Mesendoderm (in vitro differentiated cells): ENCODE measurements at regions not wholly inside any gene's neighbourhood (a gene's known extent, or its start where the extent isn't known, plus 50 kb on each side); places are given as distances from the start of the nearest gene placed in this dataset.

Experiments
- DNase-seq: peaks from one replicate; pipeline ENCODE4 v3.0.0; 2013
- H2AK5ac ChIP-seq: 2 replicates; pipeline ENCODE4 v1.6.1; 2013; ENCODE audit warnings: low read length, inconsistent platforms
- H2BK120ac ChIP-seq: 2 replicates; pipeline ENCODE4 v1.6.1; 2013; ENCODE audit warnings: low read depth, mild to moderate bottlenecking, low read length, moderate library complexity, mixed read lengths
- H2BK15ac ChIP-seq: replicated peaks from 2 replicates; pipeline ENCODE4 v1.6.1; 2013; ENCODE audit warnings: low read depth, mild to moderate bottlenecking, moderate library complexity
- H2BK5ac ChIP-seq: 2 replicates; pipeline ENCODE4 v1.6.1; 2013; ENCODE audit warnings: low read length, inconsistent platforms
- H3K18ac ChIP-seq: 2 replicates; pipeline ENCODE4 v1.6.1; 2013; ENCODE audit warnings: mild to moderate bottlenecking, low read length, mixed read lengths
- H3K23ac ChIP-seq: one replicate; pipeline ENCODE4 v1.6.1; 2013; ENCODE audit warnings: low read length
- H3K27ac ChIP-seq: 2 replicates; pipeline ENCODE4 v1.5.1; 2013; ENCODE audit warnings: low read depth, mild to moderate bottlenecking, inconsistent platforms, low read length, moderate library complexity
- H3K27me3 ChIP-seq: 2 replicates; pipeline ENCODE4 v1.6.1; 2013; ENCODE audit warnings: low read length, control low read depth, mild to moderate bottlenecking, inconsistent platforms; ENCODE audit not compliant: insufficient read depth, poor library complexity
- H3K36me3 ChIP-seq: 2 replicates; pipeline ENCODE4 v1.6.1; 2013; ENCODE audit warnings: low read length, inconsistent platforms; ENCODE audit not compliant: control insufficient read depth, insufficient read depth
- H3K4ac ChIP-seq: one replicate; pipeline ENCODE4 v1.6.1; 2013; ENCODE audit warnings: low read depth, mild to moderate bottlenecking, low read length, moderate library complexity
- H3K4me1 ChIP-seq: 2 replicates; pipeline ENCODE4 v1.6.1; 2013; ENCODE audit warnings: low read depth, low read length, inconsistent platforms; ENCODE audit not compliant: control insufficient read depth
- H3K4me2 ChIP-seq: 2 replicates; pipeline ENCODE4 v1.6.1; 2013; ENCODE audit warnings: low read length
- H3K4me3 ChIP-seq: 2 replicates; pipeline ENCODE4 v1.5.1; 2013; ENCODE audit warnings: mild to moderate bottlenecking, low read length
- H3K56ac ChIP-seq: one replicate; pipeline ENCODE4 v1.6.1; 2013; ENCODE audit warnings: low read length
- H3K79me1 ChIP-seq: 2 replicates; pipeline ENCODE4 v1.6.1; 2013; ENCODE audit warnings: low read length, inconsistent platforms
- H3K79me2 ChIP-seq: 2 replicates; pipeline ENCODE4 v1.6.1; 2013; ENCODE audit warnings: mild to moderate bottlenecking, low read length; ENCODE audit not compliant: control insufficient read depth, insufficient read depth
- H3K9ac ChIP-seq: 2 replicates; pipeline ENCODE4 v1.6.1; 2013; ENCODE audit warnings: low read length, inconsistent platforms
- H4K5ac ChIP-seq: one replicate; pipeline ENCODE4 v1.6.1; 2013; ENCODE audit warnings: low read length
- H4K8ac ChIP-seq: one replicate; pipeline ENCODE4 v1.6.1; 2013; ENCODE audit warnings: low read depth, mild to moderate bottlenecking, control low read depth, low read length, moderate library complexity
- WGBS: extraction: QIAGEN DNeasy Blood & Tissue Kit; methylation state at CpG from one replicate; pipeline ENCODE4 v1.1.7; 2013; ENCODE audit warnings: low lambda C conversion rate, missing lambda C conversion rate; ENCODE audit not compliant: insufficient coverage; ENCODE audit errors: extremely low coverage; 5-methylcytosine and 5-hydroxymethylcytosine counted together

- no peak overlapping the region for H2BK5ac ChIP-seq
- H3K27ac ChIP-seq: no peak overlapping the region
- no peak overlapping the region for H3K18ac ChIP-seq
- no peak overlapping the region for H3K56ac ChIP-seq
- no peak overlapping the region for H4K5ac ChIP-seq
- no peak overlapping the region for H2BK15ac ChIP-seq
- no peak overlapping the region for H3K4me2 ChIP-seq
- peak; percentile 11 for DNase-seq
- H3K36me3 ChIP-seq: no peaks in the 10 kb centered on the region
- H3K4ac ChIP-seq: no peak overlapping the region
- H3K27me3 ChIP-seq: no peaks in the 10 kb centered on the region
- no peak overlapping the region for H3K23ac ChIP-seq
- no peaks in the 10 kb centered on the region for H3K4me1 ChIP-seq
- no peak overlapping the region for H3K9ac ChIP-seq
- no peak overlapping the region for H4K8ac ChIP-seq
- no CpG with 5 or more reads among the region's 11 CpGs for WGBS
- H3K79me1 ChIP-seq: no peaks in the 10 kb centered on the region
- no peak overlapping the region for H3K4me3 ChIP-seq
- H2BK120ac ChIP-seq: no peak overlapping the region
- H2AK5ac ChIP-seq: no peak overlapping the region
- H3K79me2 ChIP-seq: no peaks in the 10 kb centered on the region
Observed at GRCh38 chr5:93078082-93079038, 502.7 kb downstream of the NR2F1-AS1 start.

GRCh38 chr5:93076566-93076965, 504.5 kb downstream of the NR2F1-AS1 start:
- no peak for DNase-seq

GRCh38 chr5:93076096-93076495, 504.9 kb downstream of the NR2F1-AS1 start:
- Histone ChIP-seq H3K23ac (no peak overlapping the region), H3K79me1 (no peaks in the 10 kb centered on the region), H4K8ac (no peak overlapping the region), H3K79me2 (no peaks in the 10 kb centered on the region), H3K4me3 (no peak overlapping the region), H3K4me1 (no peaks in the 10 kb centered on the region), H2BK15ac (no peak overlapping the region), H3K9ac (no peak overlapping the region), H4K5ac (no peak overlapping the region), H2BK5ac (no peak overlapping the region), H3K27ac (no peak overlapping the region), H3K18ac (no peak overlapping the region), H3K56ac (no peak overlapping the region), H2AK5ac (no peak overlapping the region), H3K4me2 (no peak overlapping the region), H3K27me3 (no peaks in the 10 kb centered on the region), H2BK120ac (no peak overlapping the region), H3K36me3 (no peaks in the 10 kb centered on the region), H3K4ac (no peak overlapping the region)
- WGBS: no CpG with 5 or more reads among the region's 2 CpGs
- no peak for DNase-seq

More at GRCh38 chr5:93076566-93076965, 504.5 kb downstream of the NR2F1-AS1 start:
- Histone ChIP-seq H2AK5ac (no peak overlapping the region), H4K5ac (no peak overlapping the region), H4K8ac (no peak overlapping the region), H3K79me1 (no peaks in the 10 kb centered on the region), H2BK15ac (no peak overlapping the region), H2BK120ac (no peak overlapping the region), H3K9ac (no peak overlapping the region), H3K56ac (no peak overlapping the region), H3K4ac (no peak overlapping the region), H3K36me3 (no peaks in the 10 kb centered on the region), H3K27ac (no peak overlapping the region), H3K4me2 (no peak overlapping the region), H3K4me3 (no peak overlapping the region), H2BK5ac (no peak overlapping the region), H3K79me2 (no peaks in the 10 kb centered on the region), H3K23ac (no peak overlapping the region), H3K27me3 (no peaks in the 10 kb centered on the region), H3K4me1 (no peaks in the 10 kb centered on the region), H3K18ac (no peak overlapping the region)
- no CpG with 5 or more reads among the region's 4 CpGs for WGBS

- no peak overlapping the region for H4K8ac ChIP-seq
- H3K4me2 ChIP-seq: no peak overlapping the region
- no peak overlapping the region for H3K4me3 ChIP-seq
- no peak overlapping the region for H3K4ac ChIP-seq
- no peak overlapping the region for H3K27ac ChIP-seq
- H3K79me1 ChIP-seq: no peaks in the 10 kb centered on the region
- H4K5ac ChIP-seq: no peak overlapping the region
- whole genome bisulfite sequencing: no CpG with 5 or more reads among the region's 4 CpGs
- H3K23ac ChIP-seq: no peak overlapping the region
- H3K56ac ChIP-seq: no peak overlapping the region
- no peak overlapping the region for H3K18ac ChIP-seq
- H2BK120ac ChIP-seq: no peak overlapping the region
- H3K9ac ChIP-seq: no peak overlapping the region
- no peak overlapping the region for H2BK15ac ChIP-seq
- no peak overlapping the region for H2AK5ac ChIP-seq
- H2BK5ac ChIP-seq: no peak overlapping the region
- no peaks in the 10 kb centered on the region for H3K79me2 ChIP-seq
- no peaks in the 10 kb centered on the region for H3K4me1 ChIP-seq
- H3K36me3 ChIP-seq: no peaks in the 10 kb centered on the region
- no peaks in the 10 kb centered on the region for H3K27me3 ChIP-seq
- peak; percentile 8 for DNase-seq
Observed at GRCh38 chr5:93073547-93073946, 507.5 kb downstream of the NR2F1-AS1 start.

GRCh38 chr5:93072831-93073459, 508.1 kb downstream of the NR2F1-AS1 start:
- Histone ChIP-seq H3K79me2 (no peaks in the 10 kb centered on the region), H3K4me3 (no peak overlapping the region), H3K4ac (no peak overlapping the region), H3K18ac (no peak overlapping the region), H3K4me2 (no peak overlapping the region), H2BK15ac (no peak overlapping the region), H3K27me3 (no peaks in the 10 kb centered on the region), H3K4me1 (no peaks in the 10 kb centered on the region), H4K8ac (no peak overlapping the region), H2BK120ac (no peak overlapping the region), H4K5ac (no peak overlapping the region), H2BK5ac (no peak overlapping the region), H2AK5ac (no peak overlapping the region), H3K27ac (no peak overlapping the region), H3K79me1 (no peaks in the 10 kb centered on the region), H3K36me3 (no peaks in the 10 kb centered on the region), H3K9ac (no peak overlapping the region), H3K56ac (no peak overlapping the region), H3K23ac (no peak overlapping the region)
- 100% methylated on average over 1 of the region's 3 CpGs for WGBS
- no peak for DNase-seq
